ENCODE measurements at regions not wholly inside any gene's neighbourhood (a gene's known extent, or its start where the extent isn't known, plus 50 kb on each side); places are given as distances from the start of the nearest gene placed in this dataset.

DNA sequence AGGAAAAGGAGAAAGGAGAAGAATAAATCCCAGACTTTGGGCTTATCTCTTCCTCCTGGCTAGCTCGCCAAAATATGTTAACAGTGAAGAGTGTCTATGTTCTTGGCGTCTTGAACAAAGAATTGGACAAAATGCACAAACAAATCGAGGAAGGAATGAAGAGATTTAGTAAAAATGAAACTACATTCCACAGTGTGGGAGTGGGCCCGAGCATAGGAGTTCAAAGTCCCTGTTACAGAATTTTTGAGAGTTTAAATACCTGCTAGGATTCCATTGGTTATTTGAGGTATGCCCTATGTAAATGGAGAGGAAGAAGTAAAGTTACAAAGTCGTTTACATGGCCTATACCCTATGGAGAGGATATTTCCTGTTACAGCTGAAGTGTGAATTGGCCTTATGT, 525.1 kb upstream of the CNTN5 start:
- ChIA-PET POLR2A (no interaction called here), SMC1A (ENCODE audit: uncharacterized antibody, unreplicated experiment) (no interaction called here), CTCF (no interaction called here), RAD21 (ENCODE audit: unreplicated experiment) (no interaction called here)
- H3K27ac ChIP-seq (ENCODE audit: control insufficient read depth, insufficient read depth): no peak overlapping the region
- no peak for DNase-seq (ENCODE audit: low read depth, low spot score)
- TF ChIP-seq, protein P1, sequence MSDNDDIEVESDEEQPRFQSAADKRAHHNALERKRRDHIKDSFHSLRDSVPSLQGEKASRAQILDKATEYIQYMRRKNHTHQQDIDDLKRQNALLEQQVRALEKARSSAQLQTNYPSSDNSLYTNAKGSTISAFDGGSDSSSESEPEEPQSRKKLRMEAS (IDR thresholded peaks at IDR 0.05; ENCODE audit: low read depth, low read length): no peak
- no peak for TF ChIP-seq EZH2 (IDR thresholded peaks at IDR 0.05; ENCODE audit: borderline replicate concordance, control insufficient read depth, low read depth, low read length)
- TF ChIP-seq NR2C2 (IDR thresholded peaks at IDR 0.05; ENCODE audit: borderline replicate concordance, control insufficient read depth, insufficient read length, low read depth): no peak
- no peak for TF ChIP-seq SIX5 (IDR thresholded peaks at IDR 0.05; ENCODE audit: low read depth, low read length, severe bottlenecking)
- no peak for TF ChIP-seq JUNB (IDR thresholded peaks at IDR 0.05)
- TF ChIP-seq EED (IDR thresholded peaks at IDR 0.05; ENCODE audit: low read depth): no peak
- TF ChIP-seq NFIC (IDR thresholded peaks at IDR 0.05; ENCODE audit: low read depth, low read length): no peak
- no peak overlapping the region for H3K4me3 ChIP-seq
- intact Hi-C loops (cut with micrococcal nuclease; ENCODE audit: unreplicated experiment) (no loop called here), in situ Hi-C loops (cut with MboI) (no loop called here)
- no peaks in the 10 kb centered on the region for H3K9me3 ChIP-seq (replicated peaks; ENCODE audit: control insufficient read depth, insufficient read depth, low read length)
- no peak overlapping the region for H3K9ac ChIP-seq (ENCODE audit: control insufficient read depth, insufficient read depth, low read length)
- ATAC-seq: no peak
- no peak overlapping the region for H2AFZ ChIP-seq (ENCODE audit: control insufficient read depth, low read depth, low read length)
- no peaks in the 10 kb centered on the region for H3K79me2 ChIP-seq (ENCODE audit: control insufficient read depth, insufficient read depth, low read length)
- FAIRE-seq: no peak
- no TSS peak for BruUV-seq (replicated peaks)
- no peaks in the 10 kb centered on the region for H4K20me1 ChIP-seq (ENCODE audit: control insufficient read depth, insufficient read depth)
- H3K4me1 ChIP-seq (ENCODE audit: control insufficient read depth, insufficient read depth, low read length): no peaks in the 10 kb centered on the region
- no peaks in the 10 kb centered on the region for H3K36me3 ChIP-seq (ENCODE audit: control insufficient read depth in 2 of 2, insufficient read depth in 2 of 2, low read length in 1 of 2)
- H3K4me2 ChIP-seq (ENCODE audit: control insufficient read depth, insufficient read depth): no peak overlapping the region
- 7% methylated on average over 5 of the region's 5 CpGs for WGBS (ENCODE audit: insufficient coverage, insufficient replicate concordance, low lambda C conversion rate, missing lambda C conversion rate)
- no peaks in the 10 kb centered on the region for H3K27me3 ChIP-seq (replicated peaks in 1 of 2; ENCODE audit: control insufficient read depth in 2 of 2, insufficient read depth in 2 of 2, low read length in 1 of 2)

DNA sequence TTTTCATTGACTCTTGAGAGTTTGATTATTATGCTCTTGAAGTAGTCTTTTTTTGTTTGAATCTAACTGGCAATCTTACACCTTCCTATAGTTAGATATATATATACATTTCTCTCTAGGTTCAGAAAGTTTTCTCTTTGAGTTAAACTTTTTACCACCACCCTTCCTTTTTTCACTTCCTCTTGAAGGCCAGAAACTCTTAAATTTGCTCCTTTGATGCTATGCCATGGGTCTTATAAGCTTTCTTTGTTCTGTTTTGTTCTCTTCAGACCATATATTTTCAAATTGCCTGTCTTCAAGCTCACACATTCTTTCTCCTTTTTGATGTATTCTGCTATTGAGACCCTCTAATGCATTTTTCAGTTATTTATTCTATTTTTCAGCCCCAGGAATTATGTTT, 513.5 kb upstream of the CNTN5 start:
- Histone ChIP-seq H2AFZ (ENCODE audit: control insufficient read depth, low read depth, low read length) (no peak overlapping the region), H3K27ac (ENCODE audit: control insufficient read depth, insufficient read depth) (no peak overlapping the region), H3K9me3 (replicated peaks; ENCODE audit: control insufficient read depth, insufficient read depth, low read length) (no peaks in the 10 kb centered on the region), H3K79me2 (ENCODE audit: control insufficient read depth, insufficient read depth, low read length) (no peaks in the 10 kb centered on the region), H3K9ac (ENCODE audit: control insufficient read depth, insufficient read depth, low read length) (no peak overlapping the region), H3K4me3 (no peak overlapping the region), H3K27me3 (replicated peaks in 1 of 2; ENCODE audit: control insufficient read depth in 2 of 2, insufficient read depth in 2 of 2, low read length in 1 of 2) (no peaks in the 10 kb centered on the region), H3K36me3 (ENCODE audit: control insufficient read depth in 2 of 2, insufficient read depth in 2 of 2, low read length in 1 of 2) (no peaks in the 10 kb centered on the region), H3K4me1 (ENCODE audit: control insufficient read depth, insufficient read depth, low read length) (no peaks in the 10 kb centered on the region), H3K4me2 (ENCODE audit: control insufficient read depth, insufficient read depth) (no peak overlapping the region), H4K20me1 (ENCODE audit: control insufficient read depth, insufficient read depth) (no peaks in the 10 kb centered on the region)
- RAD21 ChIA-PET (ENCODE audit: unreplicated experiment): no interaction called here
- CTCF ChIA-PET: interaction anchor here (0.7 kb wide), 1 partner anchor 13 kb away, joined by 3 read pairs; no protein-coding TSS in a partner anchor
- POLR2A ChIA-PET: no interaction called here
- SMC1A ChIA-PET (ENCODE audit: uncharacterized antibody, unreplicated experiment): no interaction called here
- intact Hi-C loops (cut with micrococcal nuclease; ENCODE audit: unreplicated experiment) (no loop called here), in situ Hi-C loops (cut with MboI) (no loop called here)
- DNase-seq (ENCODE audit: low read depth, low spot score): no peak
- BruUV-seq (replicated peaks): no TSS peak
- no peak for ATAC-seq
- FAIRE-seq: no peak
- TF ChIP-seq PAX8 (IDR thresholded peaks at IDR 0.05): no peak
- TF ChIP-seq SPI1 (IDR thresholded peaks at IDR 0.05; ENCODE audit: borderline replicate concordance, insufficient read depth, low read depth, low read length): peak; percentile 2; the same call in 1 of the 2 replicates

All from GM12878 (cell line).